DLD1 (cell line): ENCODE measurements at regions not wholly inside any gene's neighbourhood (a gene's known extent, or its start where the extent isn't known, plus 50 kb on each side); places are given as distances from the start of the nearest gene placed in this dataset.
"Not testable (repeated sequence)": the region's sequence is repeated elsewhere in the genome, so short reads cannot be mapped to it uniquely, and the experiment has no call there.

Source experiments
- in situ Hi-C: cut with HindIII; loops from 2 replicates; pipeline ENCODE4 v1.10.0; 2017; ENCODE audit warnings: low sequenced_read_pairs

GRCh38 chr5:53263151-53263550 is 153.6 kb upstream of the MOCS2 start:
- in situ Hi-C loops: no loop called here

GRCh38 chr5:53265043-53265442 is 155.5 kb upstream of the MOCS2 start:
- in situ Hi-C loops: no loop called here

GRCh38 chr5:53268241-53268640 is 158.7 kb upstream of the MOCS2 start:
- in situ Hi-C loops: not testable (repeated sequence)

- in situ Hi-C loops: no loop called here
Measured at GRCh38 chr5:53275666-53276065, 166.1 kb upstream of the MOCS2 start.

GRCh38 chr5:53276825-53277224 is 167.3 kb upstream of the MOCS2 start:
- in situ Hi-C loops: no loop called here

GRCh38 chr5:53277491-53277890 is 167.9 kb upstream of the MOCS2 start:
- in situ Hi-C loops: no loop called here

- in situ Hi-C loops: no loop called here
Measured at GRCh38 chr5:53287573-53287972, 178.0 kb upstream of the MOCS2 start.

GRCh38 chr5:53288511-53288910 is 179.0 kb upstream of the MOCS2 start:
- in situ Hi-C loops: no loop called here

- in situ Hi-C loops: no loop called here
Measured at GRCh38 chr5:53291047-53291446, 181.5 kb upstream of the MOCS2 start.

- in situ Hi-C loops: no loop called here
Measured at GRCh38 chr5:53291528-53291927, 182.0 kb upstream of the MOCS2 start.

GRCh38 chr5:53298841-53299240 is 181.6 kb upstream of the FST start:
- in situ Hi-C loops: no loop called here

- in situ Hi-C loops: no loop called here
Measured at GRCh38 chr5:53302529-53302928, 177.9 kb upstream of the FST start.

GRCh38 chr5:53303105-53303504 is 177.3 kb upstream of the FST start:
- in situ Hi-C loops: no loop called here

GRCh38 chr5:53305316-53305715 is 175.1 kb upstream of the FST start:
- in situ Hi-C loops: not testable (repeated sequence)

GRCh38 chr5:53309653-53310052 is 170.8 kb upstream of the FST start:
- in situ Hi-C loops: no loop called here

GRCh38 chr5:53311681-53312080 is 168.7 kb upstream of the FST start:
- in situ Hi-C loops: no loop called here

GRCh38 chr5:53313145-53313544 is 167.3 kb upstream of the FST start:
- in situ Hi-C loops: no loop called here

- in situ Hi-C loops: no loop called here
Measured at GRCh38 chr5:53318303-53318702, 162.1 kb upstream of the FST start.

- in situ Hi-C loops: no loop called here
Measured at GRCh38 chr5:53319315-53319714, 161.1 kb upstream of the FST start.

GRCh38 chr5:53321073-53321472 is 159.4 kb upstream of the FST start:
- in situ Hi-C loops: no loop called here

- in situ Hi-C loops: no loop called here
Measured at GRCh38 chr5:53321721-53322120, 158.7 kb upstream of the FST start.

GRCh38 chr5:53322257-53322656 is 158.2 kb upstream of the FST start:
- in situ Hi-C loops: no loop called here

GRCh38 chr5:53323511-53323910 is 156.9 kb upstream of the FST start:
- in situ Hi-C loops: no loop called here
